ENCODE measurements at regions not wholly inside any gene's neighbourhood (a gene's known extent, or its start where the extent isn't known, plus 50 kb on each side); places are given as distances from the start of the nearest gene placed in this dataset.

DNA sequence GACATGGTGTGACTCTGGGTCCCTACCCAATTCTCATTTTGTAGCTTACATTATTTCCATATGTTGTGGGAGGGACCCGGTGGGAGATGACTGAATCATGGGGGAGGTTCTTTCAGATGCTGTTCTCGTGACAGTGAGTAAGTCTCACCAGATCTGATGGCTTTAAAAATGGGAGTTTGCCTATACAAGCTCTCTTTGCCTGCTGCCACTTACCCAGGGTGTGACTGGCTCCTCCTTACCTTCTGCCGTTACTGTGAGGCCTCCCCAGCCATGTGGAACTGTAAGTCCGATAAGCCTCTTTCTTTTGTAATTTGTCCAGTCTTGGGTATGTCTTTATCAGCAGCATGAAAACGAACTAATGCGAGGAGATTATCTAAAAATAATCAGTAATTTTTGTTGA, 1683.2 kb upstream of the SLC39A10 start:
- Histone ChIP-seq H3K4me1 (ENCODE audit: insufficient read depth, low read length) (0 out of 2 replicates have a peak, but pooled peaks cover 3% of the 10 kb centered on the region), H3K4me3 (ENCODE audit: low read length) (no peak overlapping the region), H3K36me3 (ENCODE audit: insufficient read depth, low read length) (no peaks in the 10 kb centered on the region), H3K27ac (ENCODE audit: low read depth, low read length) (no peak overlapping the region), H3K9ac (ENCODE audit: low read depth, low read length) (no peak overlapping the region), H3K9me3 (ENCODE audit: insufficient read depth, low read depth, low read length) (no peaks in the 10 kb centered on the region), H3K27me3 (ENCODE audit: insufficient read depth, low read length) (no peaks in the 10 kb centered on the region)
- 94% methylated on average over 6 of the region's 6 CpGs for WGBS

DNA sequence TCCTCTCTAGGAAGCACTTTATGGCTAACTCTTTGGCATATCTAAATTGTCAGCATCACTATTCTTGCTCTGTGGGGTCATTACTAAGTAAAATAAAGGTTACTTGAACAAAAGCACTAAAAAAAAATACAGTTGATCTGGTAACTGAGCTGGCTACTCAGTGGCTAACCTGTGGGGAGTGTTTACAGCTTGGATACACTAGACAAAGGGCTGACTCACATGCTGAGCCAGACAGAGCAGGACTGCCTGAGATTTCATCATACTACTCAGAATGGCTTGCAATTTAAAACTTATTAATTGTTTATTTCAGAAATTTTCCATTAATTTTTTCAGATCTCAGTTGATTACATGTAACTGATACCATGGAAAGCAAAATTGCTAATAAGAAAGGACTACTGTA, 1690.4 kb upstream of the SLC39A10 start:
- H3K9me3 ChIP-seq (ENCODE audit: insufficient read depth, low read depth, low read length): no peaks in the 10 kb centered on the region
- H3K36me3 ChIP-seq (ENCODE audit: insufficient read depth, low read length): no peaks in the 10 kb centered on the region
- H3K4me1 ChIP-seq (ENCODE audit: insufficient read depth, low read length): peaks cover 31% of the 10 kb centered on the region
- peak overlapping the region; percentile 42; the same call in 1 of the 2 replicates for H3K9ac ChIP-seq (ENCODE audit: low read depth, low read length)
- H3K27me3 ChIP-seq (ENCODE audit: insufficient read depth, low read length): no peaks in the 10 kb centered on the region
- peak overlapping the region; percentile 60 for H3K27ac ChIP-seq (ENCODE audit: low read depth, low read length)
- H3K4me3 ChIP-seq (ENCODE audit: low read length): no peak overlapping the region

DNA sequence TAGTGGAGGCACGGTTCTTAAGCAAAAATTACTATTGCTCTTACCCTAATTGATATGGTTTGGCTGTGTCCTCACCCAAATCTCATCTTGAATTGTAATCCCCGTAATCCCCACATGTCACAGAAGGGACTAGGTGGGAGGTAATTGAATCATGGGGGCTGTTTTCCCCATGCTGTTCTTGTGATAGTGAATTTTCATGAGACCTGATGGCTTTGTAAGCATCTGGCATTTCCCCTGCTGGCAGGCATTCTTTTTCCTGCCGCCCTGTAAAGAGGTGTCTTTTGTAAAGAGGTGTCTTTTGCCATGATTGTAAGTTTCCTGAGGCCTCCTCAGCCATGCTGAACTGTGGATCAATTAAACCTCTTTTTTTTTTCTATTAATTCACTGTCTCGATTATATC, 1691.8 kb upstream of the SLC39A10 start:
- WGBS: 64% methylated on average over 3 of the region's 4 CpGs
- no peaks in the 10 kb centered on the region for H3K9me3 ChIP-seq (ENCODE audit: insufficient read depth, low read depth, low read length)
- no peak overlapping the region for H3K4me3 ChIP-seq (ENCODE audit: low read length)
- H3K27ac ChIP-seq (ENCODE audit: low read depth, low read length): peak overlapping the region; percentile 66
- H3K36me3 ChIP-seq (ENCODE audit: insufficient read depth, low read length): no peaks in the 10 kb centered on the region
- peaks cover 31% of the 10 kb centered on the region for H3K4me1 ChIP-seq (ENCODE audit: insufficient read depth, low read length)
- H3K27me3 ChIP-seq (ENCODE audit: insufficient read depth, low read length): no peaks in the 10 kb centered on the region
- H3K9ac ChIP-seq (ENCODE audit: low read depth, low read length): no peak overlapping the region

DNA sequence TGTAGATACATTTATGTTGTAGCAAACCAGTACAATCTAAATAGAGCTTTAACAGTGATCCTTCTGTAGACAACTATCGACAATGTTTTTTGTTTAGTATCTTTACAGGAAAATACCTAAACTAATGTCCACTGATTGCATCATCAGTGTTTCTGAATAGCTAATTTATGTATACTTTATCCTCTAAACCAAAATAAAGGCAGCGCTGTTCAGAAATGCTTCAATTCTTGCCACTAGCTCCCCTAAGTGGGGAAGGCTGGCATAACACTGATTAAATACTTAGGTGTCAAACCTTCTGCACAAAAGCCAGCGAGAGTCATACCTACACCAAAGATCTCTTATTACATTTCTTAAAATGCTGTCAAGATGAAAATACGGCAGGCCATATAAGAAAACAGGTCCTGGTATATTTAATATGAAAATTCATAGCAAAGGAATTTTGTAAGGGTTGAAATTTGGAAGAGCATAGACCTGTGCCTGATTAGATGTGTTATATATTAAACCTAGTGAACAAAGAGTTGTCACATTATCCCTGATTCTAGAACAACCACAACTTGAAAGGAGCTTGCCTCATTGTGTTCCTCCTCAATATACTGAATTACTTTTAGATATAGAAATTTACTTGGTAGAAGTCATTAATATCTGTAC, 1693.4 kb upstream of the SLC39A10 start:
- no peak overlapping the region for H3K4me3 ChIP-seq (ENCODE audit: low read length)
- no peak overlapping the region for H3K27ac ChIP-seq (ENCODE audit: low read depth, low read length)
- WGBS: 38% methylated on average over 3 of the region's 4 CpGs

DNA sequence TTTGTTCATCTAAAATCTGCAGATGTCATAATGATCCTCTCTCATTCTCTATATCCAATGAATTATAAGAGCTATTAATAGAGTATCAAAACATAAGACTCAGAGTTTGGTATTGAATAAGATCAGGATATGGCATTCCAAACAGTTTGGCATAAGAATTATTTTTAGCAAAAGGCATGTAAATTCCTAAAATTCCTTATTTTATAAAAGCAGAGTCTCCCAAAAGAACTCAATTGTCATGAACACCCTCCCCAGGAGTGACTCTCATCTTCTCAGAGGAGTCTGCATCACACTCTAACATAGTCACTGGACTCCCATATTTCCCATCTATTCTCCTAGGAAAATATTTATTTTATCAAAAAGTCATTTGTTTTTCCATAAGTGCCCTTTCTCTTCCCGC, 1710.2 kb upstream of the SLC39A10 start:
- no CpG with 5 or more reads among the region's 1 CpG for WGBS
- Histone ChIP-seq H3K36me3 (ENCODE audit: insufficient read depth, low read length) (no peaks in the 10 kb centered on the region), H3K4me3 (ENCODE audit: low read length) (no peak overlapping the region), H3K4me1 (ENCODE audit: insufficient read depth, low read length) (peaks cover 9% of the 10 kb centered on the region; the same call in 1 of the 2 replicates), H3K9ac (ENCODE audit: low read depth, low read length) (no peak overlapping the region), H3K9me3 (ENCODE audit: insufficient read depth, low read depth, low read length) (no peaks in the 10 kb centered on the region), H3K27me3 (ENCODE audit: insufficient read depth, low read length) (no peaks in the 10 kb centered on the region), H3K27ac (ENCODE audit: low read depth, low read length) (no peak overlapping the region)

More for the DNA sequence above, 1693.4 kb upstream of the SLC39A10 start:
- Histone ChIP-seq H3K4me1 (ENCODE audit: insufficient read depth, low read length) (peaks cover 28% of the 10 kb centered on the region), H3K9me3 (ENCODE audit: insufficient read depth, low read depth, low read length) (no peaks in the 10 kb centered on the region), H3K9ac (ENCODE audit: low read depth, low read length) (no peak overlapping the region), H3K36me3 (ENCODE audit: insufficient read depth, low read length) (no peaks in the 10 kb centered on the region), H3K27me3 (ENCODE audit: insufficient read depth, low read length) (no peaks in the 10 kb centered on the region)

DNA sequence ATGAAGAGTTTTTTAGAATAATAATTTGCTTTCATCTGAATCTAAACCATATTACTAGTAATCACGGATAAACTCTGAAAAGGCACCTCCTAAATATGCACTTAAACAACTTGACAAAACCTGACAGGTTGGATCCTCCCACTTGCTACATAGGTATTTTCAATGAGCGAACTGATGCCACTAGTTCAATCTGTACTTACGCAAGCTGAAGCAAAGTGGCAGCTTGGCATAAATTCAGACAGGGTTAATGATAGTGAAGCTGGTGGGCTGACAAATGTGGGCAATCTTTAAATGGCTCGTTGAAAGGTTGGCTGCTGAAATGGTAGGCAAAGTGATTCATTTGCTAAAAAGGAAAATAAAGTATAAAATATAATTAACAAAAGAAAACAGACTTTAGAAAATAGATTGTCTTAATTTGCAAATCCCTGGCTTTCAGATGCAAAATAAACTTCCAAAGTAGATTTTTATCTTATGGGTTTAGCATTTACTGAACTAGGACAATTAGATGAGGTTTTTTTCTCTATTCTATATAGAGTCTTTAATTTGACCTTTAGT, 1713.5 kb upstream of the SLC39A10 start:
- no peaks in the 10 kb centered on the region for H3K36me3 ChIP-seq (ENCODE audit: insufficient read depth, low read length)
- H3K27me3 ChIP-seq (ENCODE audit: insufficient read depth, low read length): no peaks in the 10 kb centered on the region
- WGBS: 80% methylated on average over 4 of the region's 4 CpGs
- H3K9me3 ChIP-seq (ENCODE audit: insufficient read depth, low read depth, low read length): no peaks in the 10 kb centered on the region
- peaks cover 9% of the 10 kb centered on the region; the same call in 1 of the 2 replicates for H3K4me1 ChIP-seq (ENCODE audit: insufficient read depth, low read length)
- H3K4me3 ChIP-seq (ENCODE audit: low read length): no peak overlapping the region
- no peak overlapping the region for H3K27ac ChIP-seq (ENCODE audit: low read depth, low read length)
- H3K9ac ChIP-seq (ENCODE audit: low read depth, low read length): no peak overlapping the region

DNA sequence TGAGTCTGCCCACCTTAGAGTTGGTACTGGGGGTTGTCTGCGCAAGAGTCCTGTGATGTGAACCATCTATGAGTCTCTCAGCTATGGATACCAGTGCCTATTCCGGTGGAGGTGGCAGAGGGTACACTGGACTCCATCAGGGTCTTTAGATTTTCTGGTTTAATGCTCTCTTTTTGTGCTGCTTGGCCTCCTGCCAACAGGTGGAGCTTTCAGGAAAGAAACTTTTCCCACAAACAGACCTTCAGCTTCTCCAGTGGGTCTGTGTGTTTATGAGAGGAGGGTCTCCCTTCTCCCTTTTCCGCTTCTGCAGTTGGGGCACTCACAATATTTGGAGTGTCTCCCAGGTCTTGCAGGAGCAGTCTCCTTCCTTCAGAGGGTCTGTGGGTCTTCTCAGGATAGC, 1721.9 kb upstream of the SLC39A10 start:
- H3K27me3 ChIP-seq (ENCODE audit: insufficient read depth, low read length): no peaks in the 10 kb centered on the region
- H3K27ac ChIP-seq (ENCODE audit: low read depth, low read length): no peak overlapping the region
- H3K4me1 ChIP-seq (ENCODE audit: insufficient read depth, low read length): no peaks in the 10 kb centered on the region
- H3K9ac ChIP-seq (ENCODE audit: low read depth, low read length): no peak overlapping the region
- H3K36me3 ChIP-seq (ENCODE audit: insufficient read depth, low read length): no peaks in the 10 kb centered on the region
- H3K4me3 ChIP-seq (ENCODE audit: low read length): no peak overlapping the region
- no peaks in the 10 kb centered on the region for H3K9me3 ChIP-seq (ENCODE audit: insufficient read depth, low read depth, low read length)
- WGBS: 95% methylated on average over 3 of the region's 3 CpGs

DNA sequence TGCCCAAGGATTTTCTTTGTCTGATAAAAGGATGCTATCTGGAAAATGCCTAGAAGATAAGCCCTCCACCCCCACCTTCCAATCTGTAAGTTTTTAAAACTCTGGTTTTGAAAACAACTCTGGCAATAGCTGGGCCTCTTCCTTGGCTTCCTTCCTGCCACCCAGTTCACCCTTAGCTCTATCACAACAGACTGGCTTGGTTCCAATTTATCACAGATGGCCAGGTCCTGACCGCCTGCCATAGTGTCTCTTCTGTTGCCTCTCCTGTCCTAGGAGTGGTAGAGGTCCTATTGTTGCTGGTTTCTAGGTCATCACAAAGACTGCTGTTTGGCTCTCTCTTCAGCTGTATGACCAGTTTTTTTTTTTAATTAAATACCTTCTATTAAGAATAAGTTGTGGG, 1727.9 kb upstream of the SLC39A10 start:
- H3K27ac ChIP-seq (ENCODE audit: low read depth, low read length): no peak overlapping the region
- 100% methylated on average over 1 of the region's 1 CpG for WGBS
- H3K27me3 ChIP-seq (ENCODE audit: insufficient read depth, low read length): no peaks in the 10 kb centered on the region
- no peak overlapping the region for H3K4me3 ChIP-seq (ENCODE audit: low read length)
- no peak overlapping the region for H3K9ac ChIP-seq (ENCODE audit: low read depth, low read length)
- no peaks in the 10 kb centered on the region for H3K4me1 ChIP-seq (ENCODE audit: insufficient read depth, low read length)
- no peaks in the 10 kb centered on the region for H3K36me3 ChIP-seq (ENCODE audit: insufficient read depth, low read length)
- H3K9me3 ChIP-seq (ENCODE audit: insufficient read depth, low read depth, low read length): no peaks in the 10 kb centered on the region

DNA sequence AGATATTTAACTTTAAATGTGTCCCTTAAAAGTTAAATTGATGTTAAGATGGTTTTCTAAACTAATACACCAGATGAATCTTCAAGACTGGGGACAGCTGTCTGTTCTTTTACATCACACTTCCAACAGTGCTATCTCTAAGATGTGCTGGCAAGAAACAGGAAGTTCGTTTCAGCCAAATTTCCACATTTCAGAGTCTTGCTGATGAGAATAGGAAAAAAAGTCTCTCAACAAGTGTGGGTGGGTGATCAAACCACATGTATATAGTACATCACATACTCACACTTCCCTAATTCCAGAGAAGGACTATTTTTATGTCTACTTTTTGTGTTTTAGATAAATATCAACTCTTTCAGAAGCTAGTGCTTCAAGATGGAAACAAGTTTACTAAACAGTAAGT, 1712.8 kb upstream of the TMEFF2 start:
- no CpG with 5 or more reads among the region's 1 CpG for WGBS

DNA sequence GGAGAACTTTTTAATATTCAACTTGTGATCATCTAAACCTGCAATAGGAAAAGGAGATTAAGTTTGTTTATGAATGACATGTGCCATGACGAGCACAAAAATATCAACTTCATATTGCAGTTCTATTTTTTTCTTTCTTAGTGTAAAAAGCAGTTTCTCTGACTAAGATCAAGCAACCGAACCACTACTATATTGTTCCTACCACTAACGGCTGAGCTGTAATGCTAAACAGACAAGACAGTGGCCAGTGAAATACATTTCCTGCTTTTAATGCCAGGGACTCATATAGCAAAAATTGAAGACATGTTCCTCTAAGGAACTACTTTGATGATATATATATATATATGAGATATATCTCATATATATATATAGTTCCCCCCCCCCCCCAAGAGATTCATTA, 1705.6 kb upstream of the TMEFF2 start:
- H3K4me1 ChIP-seq (ENCODE audit: insufficient read depth, low read length): no peaks in the 10 kb centered on the region
- no peak overlapping the region for H3K27ac ChIP-seq (ENCODE audit: low read depth, low read length)
- H3K36me3 ChIP-seq (ENCODE audit: insufficient read depth, low read length): no peaks in the 10 kb centered on the region
- H3K9me3 ChIP-seq (ENCODE audit: insufficient read depth, low read depth, low read length): no peaks in the 10 kb centered on the region
- H3K4me3 ChIP-seq (ENCODE audit: low read length): no peak overlapping the region
- no peaks in the 10 kb centered on the region for H3K27me3 ChIP-seq (ENCODE audit: insufficient read depth, low read length)
- WGBS: 93% methylated on average over 2 of the region's 3 CpGs
- H3K9ac ChIP-seq (ENCODE audit: low read depth, low read length): no peak overlapping the region

More for the DNA sequence above, 1712.8 kb upstream of the TMEFF2 start:
- no peaks in the 10 kb centered on the region for H3K4me1 ChIP-seq (ENCODE audit: insufficient read depth, low read length)
- H3K9ac ChIP-seq (ENCODE audit: low read depth, low read length): no peak overlapping the region
- no peaks in the 10 kb centered on the region for H3K36me3 ChIP-seq (ENCODE audit: insufficient read depth, low read length)
- H3K9me3 ChIP-seq (ENCODE audit: insufficient read depth, low read depth, low read length): no peaks in the 10 kb centered on the region
- H3K4me3 ChIP-seq (ENCODE audit: low read length): no peak overlapping the region
- H3K27ac ChIP-seq (ENCODE audit: low read depth, low read length): no peak overlapping the region
- H3K27me3 ChIP-seq (ENCODE audit: insufficient read depth, low read length): no peaks in the 10 kb centered on the region

DNA sequence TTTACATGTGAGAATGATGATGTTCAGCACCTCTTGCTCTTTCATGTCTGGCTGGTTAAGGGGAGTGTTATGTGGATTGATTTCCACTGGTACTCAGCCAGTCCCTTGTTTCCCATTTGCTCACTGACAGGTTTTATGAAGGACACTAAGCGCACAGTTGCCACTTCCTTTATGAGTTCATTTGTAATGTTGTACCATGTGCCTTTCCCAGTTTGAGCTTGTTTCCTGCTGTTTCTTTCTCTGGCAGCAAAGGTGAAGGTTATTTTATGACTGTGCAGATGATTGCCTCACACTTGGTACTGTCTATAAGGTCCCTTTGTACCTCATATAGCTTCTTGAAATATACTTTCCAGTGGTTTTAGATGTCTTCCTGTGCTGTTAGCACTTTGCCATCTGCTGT, 1700.5 kb upstream of the TMEFF2 start:
- no peaks in the 10 kb centered on the region for H3K27me3 ChIP-seq (ENCODE audit: insufficient read depth, low read length)
- H3K9ac ChIP-seq (ENCODE audit: low read depth, low read length): no peak overlapping the region
- no peaks in the 10 kb centered on the region for H3K4me1 ChIP-seq (ENCODE audit: insufficient read depth, low read length)
- H3K27ac ChIP-seq (ENCODE audit: low read depth, low read length): no peak overlapping the region
- no peak overlapping the region for H3K4me3 ChIP-seq (ENCODE audit: low read length)
- no peaks in the 10 kb centered on the region for H3K36me3 ChIP-seq (ENCODE audit: insufficient read depth, low read length)
- 93% methylated on average over 1 of the region's 1 CpG for WGBS
- no peaks in the 10 kb centered on the region for H3K9me3 ChIP-seq (ENCODE audit: insufficient read depth, low read depth, low read length)

DNA sequence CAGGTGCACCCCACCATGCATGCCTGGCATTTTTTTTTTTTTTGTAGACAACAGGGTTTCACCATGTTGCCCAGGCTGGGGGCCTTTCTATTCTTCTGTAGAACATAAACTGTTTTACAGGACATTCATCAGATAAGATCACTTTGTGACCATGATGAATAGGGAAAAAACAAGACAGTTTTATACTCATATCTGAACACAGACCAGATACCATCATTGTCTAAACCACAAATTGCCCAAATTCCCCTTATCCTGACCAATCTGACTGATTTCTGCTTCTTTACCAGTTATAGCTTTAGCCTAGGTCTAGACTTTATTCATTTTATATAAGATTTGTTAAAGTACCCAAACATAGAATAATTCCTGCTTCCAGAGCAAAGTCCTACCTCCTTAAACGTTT, 1699.3 kb upstream of the TMEFF2 start:
- no peak overlapping the region for H3K4me3 ChIP-seq (ENCODE audit: low read length)
- H3K9me3 ChIP-seq (ENCODE audit: insufficient read depth, low read depth, low read length): no peaks in the 10 kb centered on the region
- no peak overlapping the region for H3K27ac ChIP-seq (ENCODE audit: low read depth, low read length)
- 100% methylated on average over 1 of the region's 1 CpG for WGBS
- no peaks in the 10 kb centered on the region for H3K27me3 ChIP-seq (ENCODE audit: insufficient read depth, low read length)
- no peak overlapping the region for H3K9ac ChIP-seq (ENCODE audit: low read depth, low read length)
- no peaks in the 10 kb centered on the region for H3K4me1 ChIP-seq (ENCODE audit: insufficient read depth, low read length)
- no peaks in the 10 kb centered on the region for H3K36me3 ChIP-seq (ENCODE audit: insufficient read depth, low read length)
